GM18867 (cell line): ENCODE measurements at regions not wholly inside any gene's neighbourhood (a gene's known extent, or its start where the extent isn't known, plus 50 kb on each side); places are given as distances from the start of the nearest gene placed in this dataset.

Experiments used
- ATAC-seq: cut with Tn5 transposase; IDR thresholded peaks from one replicate; pipeline ENCODE4 v1.9.1; 2021; ENCODE audit warnings: mild to moderate bottlenecking, moderate library complexity; ENCODE audit not compliant: unreplicated experiment

- no peak for ATAC-seq
Measured at GRCh38 chr12:34391771-34392581, 369.7 kb downstream of the ALG10 start.

- no peak for ATAC-seq
Measured at GRCh38 chr12:34392741-34393085, 370.4 kb downstream of the ALG10 start.

DNA sequence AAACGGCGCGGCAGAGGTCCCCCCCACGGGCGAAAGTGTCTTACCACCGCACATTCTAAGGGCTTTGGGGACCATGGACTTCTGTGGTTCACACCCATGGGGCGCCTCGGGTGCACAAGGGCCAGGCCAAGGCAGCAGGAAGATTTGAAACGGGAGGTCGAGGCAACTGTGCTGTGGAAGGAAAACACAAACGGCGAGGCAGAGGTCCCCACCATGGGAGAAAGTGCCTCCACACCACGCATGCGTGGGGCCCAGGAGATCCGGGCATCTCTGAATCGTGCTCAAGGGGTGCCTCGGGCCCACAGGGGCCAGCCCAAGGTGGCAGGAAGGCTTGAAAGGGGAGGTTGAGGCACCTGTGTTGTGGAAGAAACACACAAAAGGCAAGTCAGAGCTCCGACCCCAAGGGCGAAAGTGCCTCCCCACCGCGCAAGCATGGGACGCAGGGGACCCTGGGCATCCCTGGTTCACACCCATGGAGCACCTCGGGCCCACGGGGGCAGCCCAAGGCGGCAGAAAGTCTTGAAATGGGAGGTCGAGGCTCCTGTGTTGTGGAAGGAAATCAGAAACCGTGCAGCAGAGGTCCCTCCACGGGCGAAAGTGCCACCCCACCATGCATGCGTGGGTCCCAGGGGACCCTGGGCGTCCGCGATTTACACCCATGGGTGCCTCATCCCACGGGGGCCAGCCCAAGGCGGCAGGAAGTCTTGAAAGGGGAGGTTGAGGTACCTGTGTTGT, 371.0 kb downstream of the ALG10 start:
- ATAC-seq = no peak

- ATAC-seq = no peak
Measured at GRCh38 chr12:34393821-34394150, 371.5 kb downstream of the ALG10 start.

GRCh38 chr12:34394211-34395055, 372.1 kb downstream of the ALG10 start:
- no peak for ATAC-seq

DNA sequence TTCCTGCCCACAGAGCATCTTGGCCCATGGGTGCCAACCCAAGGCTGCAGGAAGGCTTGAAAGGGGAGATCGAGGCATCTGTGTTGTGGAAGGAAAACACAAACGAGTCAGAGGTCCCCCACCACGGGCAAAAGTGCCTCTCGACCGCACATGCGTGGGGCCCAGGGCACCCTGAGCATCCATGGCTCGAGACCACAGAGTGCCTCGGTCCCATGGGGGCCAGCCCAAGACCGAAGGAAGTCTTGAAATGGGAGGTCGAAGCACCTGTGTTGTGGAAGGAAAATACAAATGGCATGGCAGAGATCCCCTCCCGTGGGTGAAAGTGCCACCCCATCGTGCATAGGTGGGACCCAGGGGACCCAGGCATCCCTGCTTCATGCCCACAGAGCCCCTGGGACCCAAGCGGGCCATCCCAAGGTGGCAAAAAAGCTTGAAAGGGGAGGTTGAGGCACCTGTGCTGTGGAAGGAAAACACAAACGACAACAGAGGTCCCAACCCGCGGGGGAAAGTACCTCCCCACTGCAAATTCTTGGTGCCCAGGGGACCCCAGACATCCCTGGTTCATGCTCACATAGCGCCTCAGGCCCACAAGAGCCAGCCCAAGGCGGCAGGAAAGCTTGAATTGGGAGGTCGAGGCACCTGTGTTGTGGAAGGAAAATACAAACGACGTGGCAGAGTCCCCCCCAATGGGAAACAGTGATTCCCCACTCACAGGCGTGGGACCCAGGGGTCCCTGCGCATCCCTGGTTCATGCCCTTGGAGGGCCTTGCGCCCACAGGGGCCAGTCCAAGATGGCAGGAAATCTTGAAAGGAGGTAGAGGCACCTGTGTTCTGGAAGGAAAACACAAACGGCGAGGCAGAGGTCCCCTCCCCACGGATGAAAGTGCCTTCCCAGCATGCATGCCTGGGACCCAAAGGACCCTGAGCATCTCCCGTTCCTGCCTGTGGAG, 373.0 kb downstream of the ALG10 start:
- no peak for ATAC-seq

- ATAC-seq = no peak
Measured at GRCh38 chr12:34396006-34396860, 373.9 kb downstream of the ALG10 start.

DNA sequence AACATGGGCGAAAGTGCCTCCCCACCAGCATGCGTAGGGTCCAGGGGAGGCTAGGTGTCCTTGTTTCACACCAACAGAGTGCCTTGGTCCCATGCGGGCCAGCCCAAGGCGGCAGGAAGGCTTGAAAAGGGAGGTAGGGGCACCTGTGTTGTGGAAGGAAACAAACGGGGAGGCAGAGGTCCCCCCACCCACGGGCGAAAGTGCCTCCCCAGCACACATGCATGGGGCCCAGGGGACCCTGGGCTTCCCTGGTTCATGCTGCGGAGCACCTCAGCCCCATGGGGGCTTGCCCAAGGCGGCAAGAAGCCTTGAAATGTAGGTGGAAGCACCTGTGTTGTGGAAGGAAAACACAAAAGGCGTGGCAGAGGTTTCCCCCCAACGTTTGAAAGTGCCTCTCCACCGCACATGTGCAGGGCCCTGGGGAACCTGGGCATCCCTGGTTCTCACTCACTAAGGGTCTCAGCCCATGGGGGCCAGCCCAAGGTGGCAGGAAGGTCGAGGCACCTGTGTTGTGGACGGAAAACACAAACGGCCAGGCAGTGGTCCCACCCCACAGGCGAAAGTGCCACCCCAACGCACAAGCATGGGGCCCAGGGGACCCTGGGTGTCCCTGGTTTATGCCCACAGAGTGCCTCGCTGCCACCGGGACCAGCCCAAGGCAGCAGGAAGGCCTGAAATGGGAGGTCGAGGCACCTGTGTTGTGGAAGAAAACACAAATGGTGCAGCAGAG, 374.7 kb downstream of the ALG10 start:
- no peak for ATAC-seq

DNA sequence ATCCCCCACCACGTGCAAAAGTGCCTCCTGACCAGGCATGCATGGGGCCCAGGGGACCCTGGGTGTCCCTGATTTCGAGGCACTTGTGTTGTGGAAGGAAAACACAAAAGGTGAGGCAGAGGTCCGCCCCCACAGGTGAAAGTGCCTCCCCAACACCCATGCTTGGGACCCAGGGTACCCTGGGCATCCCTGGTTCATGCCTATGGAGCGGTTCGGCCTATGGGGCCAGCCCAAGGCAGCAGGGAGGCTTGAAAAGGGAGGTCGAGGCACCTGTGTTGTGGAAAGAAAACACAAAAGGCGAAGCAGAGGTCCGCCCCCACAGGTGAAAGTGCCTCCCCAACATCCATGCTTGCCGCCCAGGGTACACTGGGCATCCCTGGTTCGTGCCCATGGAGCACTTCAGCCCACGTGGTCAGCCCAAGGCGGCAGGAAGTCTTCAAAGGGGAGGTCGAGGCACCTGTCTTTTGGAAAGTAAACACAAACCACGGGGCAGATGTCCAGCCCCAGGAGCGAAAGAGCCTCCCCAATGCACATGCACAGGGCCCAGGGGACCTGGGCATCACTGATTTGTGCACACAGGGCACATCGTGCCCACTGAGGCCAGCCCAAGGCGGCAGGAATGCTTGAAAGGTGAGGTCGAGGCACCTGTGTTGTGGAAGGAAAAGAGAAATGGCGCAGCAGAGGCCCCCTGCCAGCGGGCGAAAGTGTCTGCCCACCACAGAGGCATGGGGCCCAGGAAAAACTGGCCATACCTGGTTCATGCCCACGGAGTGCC, 375.5 kb downstream of the ALG10 start:
- ATAC-seq = no peak

- ATAC-seq = no peak
Measured at GRCh38 chr12:34398366-34398705, 376.0 kb downstream of the ALG10 start.

DNA sequence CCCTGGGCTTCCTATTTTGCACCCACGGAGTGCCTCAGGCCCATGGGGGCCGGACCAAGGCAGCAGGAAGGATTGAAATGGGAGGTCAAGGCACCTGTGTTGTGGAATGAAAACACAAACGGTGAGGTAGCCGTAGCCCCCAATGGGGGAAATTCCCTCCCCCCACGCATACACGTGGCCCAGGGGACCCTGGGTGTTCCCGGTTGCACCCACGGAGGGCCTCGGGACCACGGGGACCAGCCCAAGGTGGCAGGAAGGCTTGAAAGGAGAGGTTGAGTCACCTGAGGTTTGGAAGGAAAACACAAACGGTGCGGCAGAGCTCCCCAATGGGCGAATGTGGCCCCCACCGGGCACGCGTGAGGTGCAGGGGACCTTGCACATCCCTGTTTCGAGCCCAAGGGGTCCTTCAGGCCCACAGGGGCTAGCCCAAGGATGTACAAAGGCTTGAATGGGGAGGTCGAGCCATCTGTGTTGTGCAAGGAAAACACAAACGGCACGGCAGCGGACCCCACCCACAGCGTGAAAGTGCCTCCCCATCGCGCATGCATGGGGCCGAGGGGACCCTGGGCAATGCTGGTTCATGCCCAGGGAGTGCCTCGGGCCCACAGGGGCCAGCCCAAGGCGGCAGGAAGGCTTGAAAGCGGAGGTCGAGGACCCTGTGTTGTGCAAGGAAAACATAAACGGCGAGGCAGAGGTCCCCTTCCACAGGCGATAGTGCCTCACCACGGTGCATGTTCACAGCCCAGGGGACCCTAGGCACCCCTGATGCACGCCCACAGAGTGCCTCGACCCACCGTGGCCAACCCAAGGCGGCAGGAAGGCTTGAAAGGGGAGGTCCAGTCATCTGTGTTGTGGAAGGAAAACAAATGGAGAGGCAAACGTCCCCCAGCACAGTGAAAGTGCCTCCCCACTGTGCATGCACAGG, 376.7 kb downstream of the ALG10 start:
- no peak for ATAC-seq

GRCh38 chr12:34399631-34400410, 377.5 kb downstream of the ALG10 start:
- no peak for ATAC-seq

- ATAC-seq = no peak
Measured at GRCh38 chr12:34400411-34400881, 378.1 kb downstream of the ALG10 start.

- ATAC-seq = no peak
Measured at GRCh38 chr12:34400986-34401658, 378.8 kb downstream of the ALG10 start.

DNA sequence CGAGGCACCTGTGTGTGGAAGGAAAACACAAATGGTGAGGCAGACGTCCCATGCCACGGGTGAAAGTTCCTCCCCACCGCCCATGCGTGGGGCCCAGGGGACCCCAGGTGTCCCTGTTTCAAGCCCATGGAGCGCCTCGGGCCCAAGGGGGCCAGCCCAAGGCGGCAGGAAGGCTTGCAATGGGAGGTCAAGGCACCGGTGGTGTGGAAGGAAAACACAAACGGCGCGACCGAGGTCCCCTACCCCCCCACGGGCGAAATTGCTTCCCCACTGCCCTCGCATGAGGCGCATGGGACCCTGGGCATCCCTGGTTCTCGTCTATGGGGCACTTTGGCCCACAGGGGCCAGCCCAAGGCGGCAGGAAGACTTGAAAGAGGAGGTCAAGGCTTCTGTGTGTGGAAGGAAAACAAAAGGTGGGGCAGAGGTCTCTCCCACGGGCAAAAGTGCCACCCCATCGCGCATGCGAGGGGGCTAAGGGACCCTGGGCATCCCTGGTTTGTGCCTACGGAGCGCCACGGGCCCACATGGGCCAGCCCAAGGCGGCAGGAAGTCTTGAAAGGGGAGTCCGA, 379.4 kb downstream of the ALG10 start:
- ATAC-seq = no peak
